ENCODE measurements at regions not wholly inside any gene's neighbourhood (a gene's known extent, or its start where the extent isn't known, plus 50 kb on each side); places are given as distances from the start of the nearest gene placed in this dataset.
"Not testable (repeated sequence)": the region's sequence is repeated elsewhere in the genome, so short reads cannot be mapped to it uniquely, and the experiment has no call there.

- Histone ChIP-seq H3K4me3 (ENCODE audit: low read length) (no peak overlapping the region), H3K36me3 (replicated peaks; ENCODE audit: low read depth, low read length) (no peaks in the 10 kb centered on the region), H3K79me2 (ENCODE audit: low read length) (no peaks in the 10 kb centered on the region), H3K27me3 (ENCODE audit: low read depth, low read length) (peaks cover 28% of the 10 kb centered on the region), H3K9ac (ENCODE audit: low read length) (no peak overlapping the region), H3K4me1 (ENCODE audit: low read length) (peaks cover 12% of the 10 kb centered on the region), H2AFZ (ENCODE audit: low read depth, low read length) (no peak overlapping the region), H3K4me2 (ENCODE audit: low read length) (no peak overlapping the region), H3K9me3 (ENCODE audit: insufficient read depth, low read length) (no peaks in the 10 kb centered on the region), H3K27ac (ENCODE audit: low read length) (no peak overlapping the region), H4K20me1 (ENCODE audit: insufficient read depth, low read length) (no peaks in the 10 kb centered on the region)
- TF ChIP-seq EZH2phosphoT487 (IDR thresholded peaks at IDR 0.05; ENCODE audit: low read depth) (no peak), CTCF (IDR thresholded peaks at IDR 0.05; ENCODE audit: low read depth, low read length) (no peak)
Observed at GRCh38 chr20:5481872-5482271, 128.9 kb downstream of the GPCPD1 start.

GRCh38 chr20:5480824-5481600 lies 129.8 kb downstream of the GPCPD1 start:
- no peak overlapping the region for H3K4me2 ChIP-seq (ENCODE audit: low read length)
- no peaks in the 10 kb centered on the region for H4K20me1 ChIP-seq (ENCODE audit: insufficient read depth, low read length)
- H3K36me3 ChIP-seq (replicated peaks; ENCODE audit: low read depth, low read length) = no peaks in the 10 kb centered on the region
- no peak overlapping the region for H3K4me3 ChIP-seq (ENCODE audit: low read length)
- H3K27me3 ChIP-seq (ENCODE audit: low read depth, low read length) = peaks cover 28% of the 10 kb centered on the region
- no peak for TF ChIP-seq CTCF (IDR thresholded peaks at IDR 0.05; ENCODE audit: low read depth, low read length)
- TF ChIP-seq EZH2phosphoT487 (IDR thresholded peaks at IDR 0.05; ENCODE audit: low read depth) = no peak
- no peak overlapping the region for H2AFZ ChIP-seq (ENCODE audit: low read depth, low read length)
- H3K9ac ChIP-seq (ENCODE audit: low read length) = no peak overlapping the region
- no peaks in the 10 kb centered on the region for H3K79me2 ChIP-seq (ENCODE audit: low read length)
- peaks cover 7% of the 10 kb centered on the region for H3K4me1 ChIP-seq (ENCODE audit: low read length)
- H3K9me3 ChIP-seq (ENCODE audit: insufficient read depth, low read length) = no peaks in the 10 kb centered on the region
- H3K27ac ChIP-seq (ENCODE audit: low read length) = no peak overlapping the region

- H3K27ac ChIP-seq (ENCODE audit: low read length) = no peak overlapping the region
- H4K20me1 ChIP-seq (ENCODE audit: insufficient read depth, low read length) = no peaks in the 10 kb centered on the region
- no peak overlapping the region for H2AFZ ChIP-seq (ENCODE audit: low read depth, low read length)
- H3K4me1 ChIP-seq (ENCODE audit: low read length) = peaks cover 4% of the 10 kb centered on the region
- H3K9ac ChIP-seq (ENCODE audit: low read length) = no peak overlapping the region
- no peak overlapping the region for H3K4me2 ChIP-seq (ENCODE audit: low read length)
- H3K27me3 ChIP-seq (ENCODE audit: low read depth, low read length) = peaks cover 9% of the 10 kb centered on the region; the same call in 1 of the 2 replicates
- H3K36me3 ChIP-seq (replicated peaks; ENCODE audit: low read depth, low read length) = no peaks in the 10 kb centered on the region
- H3K4me3 ChIP-seq (ENCODE audit: low read length) = no peak overlapping the region
- H3K9me3 ChIP-seq (ENCODE audit: insufficient read depth, low read length) = no peaks in the 10 kb centered on the region
- TF ChIP-seq CTCF (IDR thresholded peaks at IDR 0.05; ENCODE audit: low read depth, low read length) (no peak), EZH2phosphoT487 (IDR thresholded peaks at IDR 0.05; ENCODE audit: low read depth) (no peak)
- H3K79me2 ChIP-seq (ENCODE audit: low read length) = no peaks in the 10 kb centered on the region
Observed at GRCh38 chr20:5474646-5475550, 135.9 kb downstream of the GPCPD1 start.

GRCh38 chr20:5471866-5472265 lies 138.9 kb downstream of the GPCPD1 start:
- H3K4me3 ChIP-seq (ENCODE audit: low read length); H3K4me2 ChIP-seq (ENCODE audit: low read length); H3K27ac ChIP-seq (ENCODE audit: low read length); H3K9me3 ChIP-seq (ENCODE audit: insufficient read depth, low read length); H3K4me1 ChIP-seq (ENCODE audit: low read length); H4K20me1 ChIP-seq (ENCODE audit: insufficient read depth, low read length); H3K79me2 ChIP-seq (ENCODE audit: low read length); H3K36me3 ChIP-seq (replicated peaks; ENCODE audit: low read depth, low read length); H3K27me3 ChIP-seq (ENCODE audit: low read depth, low read length); H2AFZ ChIP-seq (ENCODE audit: low read depth, low read length); H3K9ac ChIP-seq (ENCODE audit: low read length): not testable (repeated sequence)

All from OCI-LY3 (cell line).